ENCODE measurements at regions not wholly inside any gene's neighbourhood (a gene's known extent, or its start where the extent isn't known, plus 50 kb on each side); places are given as distances from the start of the nearest gene placed in this dataset.

DNA sequence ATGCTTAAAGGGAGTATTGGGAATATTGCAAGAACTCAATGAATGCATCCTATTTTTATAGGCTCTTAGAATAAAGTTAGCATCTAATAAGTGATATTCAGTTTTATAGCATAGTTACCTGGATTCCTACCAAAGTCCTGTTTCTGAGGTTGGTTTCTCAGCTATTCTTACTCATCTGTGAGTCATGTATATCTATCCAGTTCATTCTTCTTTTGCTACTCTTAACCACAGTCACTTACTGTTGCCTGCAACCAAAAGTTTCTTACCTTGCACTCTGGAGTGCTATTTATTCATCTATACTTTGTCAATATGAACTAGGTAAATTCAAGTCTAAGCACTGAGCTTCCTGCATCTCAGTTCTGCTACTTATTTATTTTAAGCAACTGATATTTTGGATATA, 322.5 kb downstream of the HS3ST1 start:
- Histone ChIP-seq H3K36me3 (replicated peaks in 1 of 2; ENCODE audit: insufficient read depth in 1 of 2, low read depth in 2 of 2) (no peaks in the 10 kb centered on the region), H3K27ac (no peak overlapping the region), H3K27me3 (no peaks in the 10 kb centered on the region), H3K4me3 (no peak overlapping the region), H3K9me3 (no peaks in the 10 kb centered on the region), H3K4me1 (no peaks in the 10 kb centered on the region)
- no peak for ATAC-seq
- no peak for DNase-seq
- TF ChIP-seq, protein P1, sequence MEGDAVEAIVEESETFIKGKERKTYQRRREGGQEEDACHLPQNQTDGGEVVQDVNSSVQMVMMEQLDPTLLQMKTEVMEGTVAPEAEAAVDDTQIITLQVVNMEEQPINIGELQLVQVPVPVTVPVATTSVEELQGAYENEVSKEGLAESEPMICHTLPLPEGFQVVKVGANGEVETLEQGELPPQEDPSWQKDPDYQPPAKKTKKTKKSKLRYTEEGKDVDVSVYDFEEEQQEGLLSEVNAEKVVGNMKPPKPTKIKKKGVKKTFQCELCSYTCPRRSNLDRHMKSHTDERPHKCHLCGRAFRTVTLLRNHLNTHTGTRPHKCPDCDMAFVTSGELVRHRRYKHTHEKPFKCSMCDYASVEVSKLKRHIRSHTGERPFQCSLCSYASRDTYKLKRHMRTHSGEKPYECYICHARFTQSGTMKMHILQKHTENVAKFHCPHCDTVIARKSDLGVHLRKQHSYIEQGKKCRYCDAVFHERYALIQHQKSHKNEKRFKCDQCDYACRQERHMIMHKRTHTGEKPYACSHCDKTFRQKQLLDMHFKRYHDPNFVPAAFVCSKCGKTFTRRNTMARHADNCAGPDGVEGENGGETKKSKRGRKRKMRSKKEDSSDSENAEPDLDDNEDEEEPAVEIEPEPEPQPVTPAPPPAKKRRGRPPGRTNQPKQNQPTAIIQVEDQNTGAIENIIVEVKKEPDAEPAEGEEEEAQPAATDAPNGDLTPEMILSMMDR (IDR thresholded peaks at IDR 0.05): no peak
- intact Hi-C loops (cut with DNase I): no loop called here

DNA sequence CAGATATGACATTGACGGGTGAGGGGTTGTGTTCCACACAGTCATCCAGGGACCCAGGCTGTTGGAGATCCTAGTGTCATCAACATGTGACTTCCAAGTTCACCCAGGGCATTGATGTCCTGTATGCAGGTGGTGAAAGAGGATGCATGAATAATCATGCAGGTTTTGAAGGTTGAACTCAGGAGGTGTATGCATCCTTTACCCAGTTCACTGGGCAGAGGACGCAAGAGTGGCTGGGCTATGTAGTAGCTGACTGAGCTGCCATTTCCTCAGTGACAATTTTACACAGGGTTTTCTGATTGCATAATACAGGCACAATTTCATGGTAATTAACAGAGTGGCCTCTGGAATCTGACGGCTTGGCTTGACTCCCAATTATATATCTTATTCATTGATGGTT, 323.0 kb downstream of the HS3ST1 start:
- H3K36me3 ChIP-seq (replicated peaks in 1 of 2; ENCODE audit: insufficient read depth in 1 of 2, low read depth in 2 of 2): no peaks in the 10 kb centered on the region
- no peaks in the 10 kb centered on the region for H3K9me3 ChIP-seq
- ATAC-seq (no peak), DNase-seq (no peak)
- H3K4me3 ChIP-seq: no peak overlapping the region
- 43 to 54% methylated on average over 3 of the region's 3 CpGs for WGBS, 2 donors
- intact Hi-C loops (cut with DNase I): no loop called here
- H3K27me3 ChIP-seq: no peaks in the 10 kb centered on the region
- TF ChIP-seq, protein P1 (IDR thresholded peaks at IDR 0.05): no peak
- TF ChIP-seq POLR2A (IDR thresholded peaks at IDR 0.05): no peak
- no peak overlapping the region for H3K27ac ChIP-seq
- no peaks in the 10 kb centered on the region for H3K4me1 ChIP-seq

DNA sequence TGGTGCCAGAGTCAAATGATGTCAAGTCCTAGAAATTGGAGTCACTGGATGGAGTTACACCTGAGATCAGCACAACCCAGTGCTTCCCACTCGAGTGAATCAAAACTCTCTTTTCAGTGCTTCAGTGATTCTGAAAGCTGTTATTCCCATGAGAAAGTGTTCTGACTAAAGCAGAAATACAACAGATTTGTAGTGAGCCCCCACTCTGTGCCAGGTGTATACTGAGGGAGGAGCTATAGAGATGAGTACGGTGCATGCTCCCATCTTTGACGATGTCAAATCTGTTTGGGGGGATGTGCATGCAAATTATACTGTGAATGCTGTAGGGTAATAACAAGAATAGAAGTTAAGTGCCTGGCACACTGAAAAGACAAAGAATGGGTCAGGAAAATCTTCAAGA, 330.2 kb downstream of the HS3ST1 start:
- WGBS, 2 donors: 54 to 59% methylated on average over 3 of the region's 3 CpGs
- ATAC-seq: no peak
- Histone ChIP-seq H3K36me3 (replicated peaks in 1 of 2; ENCODE audit: insufficient read depth in 1 of 2, low read depth in 2 of 2) (no peaks in the 10 kb centered on the region), H3K27ac (no peak overlapping the region), H3K4me1 (no peaks in the 10 kb centered on the region), H3K9me3 (no peaks in the 10 kb centered on the region), H3K4me3 (no peak overlapping the region), H3K27me3 (no peaks in the 10 kb centered on the region)
- intact Hi-C loops (cut with DNase I): no loop called here
- TF ChIP-seq POLR2A (IDR thresholded peaks at IDR 0.05): no peak
- TF ChIP-seq, protein P1 (IDR thresholded peaks at IDR 0.05): no peak
- DNase-seq: no peak

DNA sequence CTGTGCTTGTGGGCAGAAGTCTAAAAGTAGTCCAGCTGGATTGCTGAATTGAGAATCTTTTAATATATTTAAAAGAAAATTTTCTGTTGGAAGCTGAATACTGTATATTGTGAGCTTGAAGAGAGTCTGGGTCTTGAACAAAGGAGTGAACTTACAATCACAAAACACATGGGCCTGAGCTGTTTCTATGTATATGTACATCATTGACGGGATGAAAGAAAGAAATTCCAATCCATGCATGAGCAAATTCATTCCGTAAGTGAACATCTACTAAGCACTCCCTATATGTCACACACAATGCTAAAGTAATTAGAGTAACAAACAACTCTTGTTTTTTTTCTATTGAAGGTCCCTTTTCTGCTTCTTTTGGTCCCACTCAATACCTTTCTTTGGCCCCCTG, 331.0 kb downstream of the HS3ST1 start:
- Histone ChIP-seq H3K27ac (no peak overlapping the region), H3K27me3 (no peaks in the 10 kb centered on the region), H3K4me3 (no peak overlapping the region), H3K36me3 (replicated peaks in 1 of 2; ENCODE audit: insufficient read depth in 1 of 2, low read depth in 2 of 2) (no peaks in the 10 kb centered on the region), H3K9me3 (no peaks in the 10 kb centered on the region), H3K4me1 (no peaks in the 10 kb centered on the region)
- WGBS, 2 donors: 57 to 63% methylated on average over 2 of the region's 2 CpGs
- ATAC-seq (no peak), DNase-seq (no peak)
- intact Hi-C loops (cut with DNase I): no loop called here
- TF ChIP-seq POLR2A (IDR thresholded peaks at IDR 0.05): no peak
- TF ChIP-seq, protein P1 (IDR thresholded peaks at IDR 0.05): no peak

DNA sequence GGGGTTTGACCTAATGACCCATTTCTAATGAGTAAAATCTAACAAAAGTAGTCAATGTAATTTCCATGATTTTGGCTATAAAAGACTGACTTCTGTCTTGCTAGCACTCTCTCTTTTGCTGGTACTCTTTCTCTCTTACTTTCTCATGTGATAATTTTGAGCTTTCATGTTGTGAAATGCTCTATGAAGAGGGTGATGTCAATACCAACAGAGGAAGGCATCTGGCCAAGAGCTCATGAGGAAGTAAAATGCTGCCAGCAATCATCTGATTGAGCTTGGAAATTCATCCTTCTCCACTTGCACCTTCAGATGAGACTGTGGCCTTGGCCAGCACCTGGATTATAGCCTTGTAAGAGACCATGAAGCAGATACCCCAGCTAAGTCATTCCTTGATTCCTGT, 347.7 kb downstream of the HS3ST1 start:
- no peak for ATAC-seq

More for the DNA sequence above, 347.7 kb downstream of the HS3ST1 start:
- H3K4me3 ChIP-seq: no peak overlapping the region
- no peaks in the 10 kb centered on the region for H3K36me3 ChIP-seq (replicated peaks in 1 of 2; ENCODE audit: insufficient read depth in 1 of 2, low read depth in 2 of 2)
- no peak for DNase-seq
- no peak for TF ChIP-seq POLR2A (IDR thresholded peaks at IDR 0.05)
- TF ChIP-seq, protein P1 (IDR thresholded peaks at IDR 0.05): no peak
- H3K9me3 ChIP-seq: no peaks in the 10 kb centered on the region
- intact Hi-C loops (cut with DNase I): no loop called here
- H3K27ac ChIP-seq: no peak overlapping the region
- no peaks in the 10 kb centered on the region for H3K4me1 ChIP-seq
- H3K27me3 ChIP-seq: no peaks in the 10 kb centered on the region

Data from body of pancreas (tissue), 4 donors.